WTC11 (cell line): ENCODE measurements at regions not wholly inside any gene's neighbourhood (a gene's known extent, or its start where the extent isn't known, plus 50 kb on each side); places are given as distances from the start of the nearest gene placed in this dataset.

Source experiments
- CREM ChIP-seq: sonication (generic); formaldehyde crosslinking; IDR thresholded peaks from 2 replicates; pipeline ENCODE4 v1.8.1; 2022; ENCODE audit warnings: mild to moderate bottlenecking, missing genetic modification reagents, moderate library complexity
- ETV6 ChIP-seq: sonication (generic); formaldehyde crosslinking; IDR thresholded peaks from 2 replicates; pipeline ENCODE4 v1.8.1; 2022; ENCODE audit warnings: mild to moderate bottlenecking, missing genetic modification reagents
- NFE2L1 ChIP-seq: sonication (generic); formaldehyde crosslinking; IDR thresholded peaks from 2 replicates; pipeline ENCODE4 v1.8.1; 2023; ENCODE audit warnings: missing genetic modification reagents
- SMAD3 ChIP-seq: sonication (generic); formaldehyde crosslinking; IDR thresholded peaks from 2 replicates; pipeline ENCODE4 v1.8.0; 2022; ENCODE audit warnings: missing genetic modification reagents, mild to moderate bottlenecking, borderline replicate concordance
- SMAD4 ChIP-seq: sonication (generic); formaldehyde crosslinking; IDR thresholded peaks from 2 replicates; pipeline ENCODE4 v1.8.0; 2022; ENCODE audit warnings: mild to moderate bottlenecking, missing genetic modification reagents
- TEAD4 ChIP-seq: sonication (generic); formaldehyde crosslinking; IDR thresholded peaks from 2 replicates; pipeline ENCODE4 v1.8.0; 2022; ENCODE audit warnings: mild to moderate bottlenecking, missing genetic modification reagents
- TF ChIP-seq, protein P1 (sequence below): fragments of 200-600 bp; IDR thresholded peaks from 2 replicates; pipeline ENCODE4 v1.8.0; 2022; ENCODE audit warnings: antibody characterized with exemption
- TF ChIP-seq, protein P2 (sequence below): sonication (generic); formaldehyde crosslinking; conservative IDR thresholded peaks from 2 replicates; pipeline ENCODE4 v1.8.1; 2022; ENCODE audit warnings: mild to moderate bottlenecking, missing genetic modification reagents

DNA sequence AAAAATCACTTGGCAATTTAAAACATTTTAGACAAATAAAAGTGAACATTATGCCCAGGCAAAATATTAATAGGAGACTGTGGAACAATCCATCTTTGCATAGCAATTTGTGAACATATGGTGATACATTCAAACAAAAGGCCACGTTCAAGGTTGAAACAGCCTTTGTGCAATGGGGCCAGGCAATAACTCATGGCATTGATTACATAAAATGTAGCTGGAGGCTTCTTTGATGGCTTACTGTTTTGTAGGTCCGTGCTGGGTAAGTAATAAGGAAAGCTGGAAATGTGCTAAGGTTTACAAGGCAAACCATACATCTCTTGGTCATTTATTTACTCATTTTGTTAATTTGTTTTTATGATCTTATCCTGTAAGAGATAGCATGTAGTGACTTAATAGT, 651.8 kb downstream of the KCTD16 start:
- no peak for TF ChIP-seq SMAD3 (CRISPR knock-in tag)
- no peak for TF ChIP-seq CREM (CRISPR knock-in tag)
- TF ChIP-seq NFE2L1 (CRISPR knock-in tag), result no peak
- TF ChIP-seq, protein P1, sequence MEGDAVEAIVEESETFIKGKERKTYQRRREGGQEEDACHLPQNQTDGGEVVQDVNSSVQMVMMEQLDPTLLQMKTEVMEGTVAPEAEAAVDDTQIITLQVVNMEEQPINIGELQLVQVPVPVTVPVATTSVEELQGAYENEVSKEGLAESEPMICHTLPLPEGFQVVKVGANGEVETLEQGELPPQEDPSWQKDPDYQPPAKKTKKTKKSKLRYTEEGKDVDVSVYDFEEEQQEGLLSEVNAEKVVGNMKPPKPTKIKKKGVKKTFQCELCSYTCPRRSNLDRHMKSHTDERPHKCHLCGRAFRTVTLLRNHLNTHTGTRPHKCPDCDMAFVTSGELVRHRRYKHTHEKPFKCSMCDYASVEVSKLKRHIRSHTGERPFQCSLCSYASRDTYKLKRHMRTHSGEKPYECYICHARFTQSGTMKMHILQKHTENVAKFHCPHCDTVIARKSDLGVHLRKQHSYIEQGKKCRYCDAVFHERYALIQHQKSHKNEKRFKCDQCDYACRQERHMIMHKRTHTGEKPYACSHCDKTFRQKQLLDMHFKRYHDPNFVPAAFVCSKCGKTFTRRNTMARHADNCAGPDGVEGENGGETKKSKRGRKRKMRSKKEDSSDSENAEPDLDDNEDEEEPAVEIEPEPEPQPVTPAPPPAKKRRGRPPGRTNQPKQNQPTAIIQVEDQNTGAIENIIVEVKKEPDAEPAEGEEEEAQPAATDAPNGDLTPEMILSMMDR, result no peak
- no peak for TF ChIP-seq ETV6 (CRISPR knock-in tag)
- TF ChIP-seq SMAD4 (CRISPR knock-in tag), result no peak
- TF ChIP-seq, protein P2, sequence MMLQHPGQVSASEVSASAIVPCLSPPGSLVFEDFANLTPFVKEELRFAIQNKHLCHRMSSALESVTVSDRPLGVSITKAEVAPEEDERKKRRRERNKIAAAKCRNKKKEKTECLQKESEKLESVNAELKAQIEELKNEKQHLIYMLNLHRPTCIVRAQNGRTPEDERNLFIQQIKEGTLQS, result no peak
- no peak for TF ChIP-seq TEAD4 (CRISPR knock-in tag)
